Islet of Langerhans (tissue), 1 donor: ENCODE measurements at regions not wholly inside any gene's neighbourhood (a gene's known extent, or its start where the extent isn't known, plus 50 kb on each side); places are given as distances from the start of the nearest gene placed in this dataset.
A peak's percentile ranks its signal among the peaks of the same experiment; 100 is the strongest.

Source experiments
- FAIRE-seq: peaks from one replicate; lab custom pipeline; 2011; peaks lifted over from hg19 to GRCh38; lab: Jason Lieb, UNC

- FAIRE-seq = no peak
Observed at GRCh38 chr3:150216866-150217600, 191.1 kb upstream of the TSC22D2 start.

GRCh38 chr3:150216041-150216811 lies 191.9 kb upstream of the TSC22D2 start:
- no peak for FAIRE-seq

DNA sequence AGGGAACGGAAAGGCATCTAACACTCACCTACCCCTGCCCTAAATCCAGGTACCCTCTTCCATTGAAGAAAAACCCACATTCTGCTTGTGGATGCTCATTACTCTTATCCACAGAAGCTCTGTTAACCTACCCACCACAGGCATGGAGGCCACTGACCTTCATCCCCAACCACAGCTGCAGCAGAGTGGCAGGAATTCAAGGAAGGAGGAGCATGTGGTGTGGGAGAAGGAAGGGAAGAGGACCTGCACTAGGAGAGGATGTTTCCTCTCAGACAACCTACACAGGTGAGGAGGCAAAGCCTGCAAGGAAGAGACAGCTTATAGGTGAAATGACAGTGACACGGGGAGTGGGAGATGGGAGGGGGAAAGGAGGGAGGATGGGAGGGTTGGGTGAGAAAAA lies 192.5 kb upstream of the TSC22D2 start:
- no peak for FAIRE-seq

DNA sequence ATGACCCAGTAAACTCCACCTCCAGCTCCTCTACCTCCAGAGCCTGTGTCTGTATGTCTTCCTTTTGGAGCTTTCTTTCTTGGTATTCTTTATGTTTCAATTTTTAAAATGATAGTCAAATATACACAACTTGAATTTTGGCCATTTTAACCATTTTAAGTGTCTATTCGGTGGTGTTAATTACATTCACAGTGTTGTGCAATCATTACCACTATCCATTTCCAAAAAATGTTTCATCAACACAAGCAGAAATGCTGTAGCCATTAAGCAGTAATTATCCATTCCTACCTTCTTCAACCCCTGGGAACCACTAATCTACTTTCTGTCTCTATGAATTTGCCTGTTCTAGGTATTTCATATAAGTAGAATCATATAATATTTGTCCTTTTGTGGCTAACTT lies 194.5 kb upstream of the TSC22D2 start:
- no peak for FAIRE-seq

GRCh38 chr3:150210461-150211110 lies 197.5 kb upstream of the TSC22D2 start:
- no peak for FAIRE-seq

DNA sequence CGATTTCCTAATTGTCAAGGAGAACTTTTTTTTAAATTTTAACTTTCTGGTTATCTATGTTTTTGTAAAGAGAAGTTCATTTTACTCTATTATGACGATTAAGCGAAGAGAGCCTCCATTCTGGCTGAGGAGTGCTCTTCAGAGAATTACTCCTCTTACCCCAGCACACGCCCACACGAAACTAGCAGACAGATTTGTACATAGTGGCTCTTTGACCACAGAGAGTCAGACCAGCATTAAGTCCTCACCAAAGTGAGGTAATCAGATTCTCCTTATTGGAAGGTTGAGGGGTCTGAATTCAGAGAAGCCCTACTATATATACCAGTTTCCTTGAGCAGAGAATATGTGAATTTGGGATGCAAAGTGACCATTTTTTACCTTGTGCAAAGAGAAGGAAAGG lies 204.8 kb upstream of the TSC22D2 start:
- no peak for FAIRE-seq

GRCh38 chr3:150202711-150203110 lies 205.4 kb upstream of the TSC22D2 start:
- FAIRE-seq = no peak

GRCh38 chr3:150194957-150195356 lies 213.1 kb upstream of the TSC22D2 start:
- no peak for FAIRE-seq

DNA sequence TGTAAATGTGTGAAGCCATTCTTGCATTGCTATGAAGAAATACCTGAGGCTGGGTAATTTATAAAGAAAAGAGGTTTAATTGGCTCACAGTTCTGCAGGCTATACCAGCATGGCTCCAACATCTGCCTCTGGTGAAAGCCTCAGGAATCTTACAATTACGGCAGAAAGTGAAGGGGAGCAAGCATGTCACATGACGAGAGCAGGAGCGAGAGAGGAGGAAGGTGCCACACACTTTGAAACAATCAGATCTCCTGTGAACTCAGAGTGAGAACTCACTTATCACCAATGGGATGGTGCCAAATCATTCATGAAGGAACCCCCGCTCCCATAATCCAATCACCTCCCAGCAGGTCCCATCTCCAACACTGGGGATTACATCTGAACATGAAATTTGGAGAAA lies 213.6 kb upstream of the TSC22D2 start:
- FAIRE-seq = no peak

DNA sequence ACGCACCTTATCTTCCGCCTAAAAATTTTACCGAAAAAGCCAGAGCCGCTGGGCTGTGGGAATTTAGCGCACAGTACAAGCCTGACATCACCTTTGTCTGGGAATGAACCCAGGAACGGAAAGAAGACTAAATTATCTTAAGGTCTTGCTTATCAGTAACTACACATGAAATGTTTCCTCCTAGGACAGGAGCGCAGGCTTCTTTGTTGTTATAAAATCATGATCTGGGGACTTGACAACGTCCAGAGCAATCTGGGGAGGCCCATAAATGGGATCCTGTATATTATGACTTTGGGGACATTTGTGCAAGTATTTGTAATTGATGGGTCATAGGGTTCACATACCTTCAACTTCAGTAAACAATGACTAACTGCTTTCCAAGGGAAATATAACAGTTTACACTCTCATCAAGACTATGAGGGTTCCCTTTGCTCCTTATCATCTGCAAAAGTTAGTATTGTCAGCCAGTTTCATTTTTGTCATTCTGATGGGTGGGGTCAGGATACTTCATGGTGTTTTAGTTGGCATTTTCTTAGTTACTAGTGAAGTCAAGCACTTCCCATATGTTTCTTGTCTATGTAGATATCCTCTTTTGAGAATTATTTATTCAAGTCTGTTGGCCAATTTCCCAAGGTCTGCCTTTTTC lies 213.9 kb upstream of the PFN2 start:
- peak; percentile 78 for FAIRE-seq

DNA sequence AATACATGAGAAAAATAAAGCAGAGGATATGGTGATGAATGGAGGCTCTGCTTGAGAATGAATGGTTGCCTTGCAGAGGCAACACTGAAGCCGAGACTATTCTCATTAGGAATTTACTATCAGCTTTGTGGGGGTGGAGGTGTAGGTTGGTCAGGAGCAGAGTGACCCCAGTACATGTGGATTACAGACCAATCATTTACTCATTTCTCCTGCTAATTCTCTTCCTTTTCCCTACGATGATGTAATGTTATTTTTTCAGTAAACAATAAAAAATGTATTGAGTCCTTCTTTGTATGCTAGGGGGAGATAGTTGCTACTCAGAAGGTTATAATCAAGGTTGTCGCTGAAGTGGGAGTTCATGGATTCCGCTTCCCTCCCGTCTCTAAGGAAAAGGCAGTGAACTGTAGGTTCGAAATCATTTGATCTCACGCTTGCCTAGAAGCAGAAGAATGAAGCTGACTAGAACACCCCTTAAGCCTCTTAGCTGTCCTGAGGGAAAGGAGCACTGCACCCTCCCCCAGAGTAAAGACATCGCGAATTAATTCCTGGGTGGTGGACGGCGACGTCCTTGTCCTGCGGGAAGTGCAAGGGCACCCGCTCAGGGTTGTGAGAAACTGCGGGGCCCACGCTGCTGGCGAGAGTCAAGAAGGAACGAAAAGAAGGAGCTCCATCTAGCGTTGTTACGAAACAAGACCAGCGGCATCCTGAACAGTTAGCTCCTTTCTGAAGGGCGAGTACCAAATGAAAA lies 213.2 kb upstream of the PFN2 start:
- peak; percentile 75 for FAIRE-seq

DNA sequence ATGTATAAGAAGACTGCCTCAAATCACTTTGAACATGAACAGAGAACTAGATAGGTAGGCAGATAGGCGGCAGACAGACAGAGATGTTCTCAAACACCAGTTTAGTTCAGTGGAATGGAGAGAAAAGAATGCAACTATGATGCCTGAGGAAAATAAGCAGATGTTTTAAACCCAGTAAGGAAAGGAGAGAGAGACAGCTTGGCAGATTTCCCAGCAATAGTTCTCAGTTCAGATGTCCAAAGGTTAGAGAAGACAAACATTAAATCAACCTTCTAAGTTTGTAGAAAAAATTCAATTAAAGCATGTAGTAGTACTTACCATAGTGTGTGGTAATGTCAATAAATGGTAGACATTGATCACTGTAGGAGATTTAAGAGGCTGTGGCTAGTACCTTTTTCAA lies 209.6 kb upstream of the PFN2 start:
- no peak for FAIRE-seq

- no peak for FAIRE-seq
Observed at GRCh38 chr3:150179330-150179729, 208.6 kb upstream of the PFN2 start.

- FAIRE-seq = no peak
Observed at GRCh38 chr3:150177673-150178381, 207.1 kb upstream of the PFN2 start.

GRCh38 chr3:150174179-150174578 lies 203.5 kb upstream of the PFN2 start:
- FAIRE-seq = no peak

DNA sequence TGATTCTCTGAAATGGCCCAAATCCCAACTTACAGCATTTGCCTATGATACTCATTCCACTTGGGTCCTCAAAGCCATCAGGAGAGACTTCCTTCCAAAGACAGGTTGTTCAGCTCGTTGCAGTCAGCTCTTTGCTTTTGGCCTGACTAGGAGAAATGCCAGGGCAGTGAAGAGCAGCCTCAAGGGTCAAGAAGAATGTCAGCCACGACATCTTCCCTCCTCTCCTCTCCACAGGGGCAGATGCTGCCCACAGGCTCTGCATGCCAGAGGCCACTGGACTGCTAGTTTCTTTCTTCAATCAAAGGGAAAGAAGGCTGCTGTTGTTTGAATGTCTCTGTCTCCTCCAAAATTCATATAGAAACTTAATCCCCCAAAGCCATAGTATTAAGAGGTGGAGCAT lies 201.7 kb upstream of the PFN2 start:
- FAIRE-seq = no peak

DNA sequence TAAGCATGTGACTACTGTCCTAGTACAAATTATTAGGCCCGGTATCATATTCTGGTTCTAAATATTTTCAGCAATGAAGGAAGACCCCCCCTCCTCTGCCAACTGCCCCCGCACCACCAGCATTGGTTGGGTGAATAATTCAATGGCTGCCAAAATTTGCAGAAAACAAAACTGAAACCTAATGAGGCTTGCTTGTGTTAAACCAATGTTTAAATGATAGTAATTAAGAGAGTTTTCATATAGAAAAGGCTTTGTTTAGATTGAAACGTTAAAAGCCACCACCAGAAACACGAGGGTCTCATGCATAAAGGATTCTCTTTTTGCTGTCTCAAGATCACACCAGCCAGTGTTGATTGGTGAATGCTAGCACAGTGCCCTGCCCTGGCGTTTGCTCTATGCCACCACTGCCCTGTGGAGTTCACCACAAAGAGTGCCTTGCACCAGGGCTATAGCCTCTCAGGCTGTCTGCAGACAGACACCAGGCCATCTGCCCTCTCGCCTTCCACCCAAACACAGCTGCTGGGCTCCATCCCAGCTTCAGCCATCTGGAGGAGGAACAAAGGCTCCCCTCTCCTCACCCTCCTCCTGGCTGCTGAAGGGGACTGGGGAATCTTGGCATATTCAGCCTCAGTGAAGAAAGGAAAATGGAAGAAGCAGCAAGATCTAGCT lies 200.3 kb upstream of the PFN2 start:
- FAIRE-seq = no peak

GRCh38 chr3:150169330-150169940 lies 198.7 kb upstream of the PFN2 start:
- FAIRE-seq = no peak

GRCh38 chr3:150168698-150169097 lies 198.0 kb upstream of the PFN2 start:
- FAIRE-seq = no peak

DNA sequence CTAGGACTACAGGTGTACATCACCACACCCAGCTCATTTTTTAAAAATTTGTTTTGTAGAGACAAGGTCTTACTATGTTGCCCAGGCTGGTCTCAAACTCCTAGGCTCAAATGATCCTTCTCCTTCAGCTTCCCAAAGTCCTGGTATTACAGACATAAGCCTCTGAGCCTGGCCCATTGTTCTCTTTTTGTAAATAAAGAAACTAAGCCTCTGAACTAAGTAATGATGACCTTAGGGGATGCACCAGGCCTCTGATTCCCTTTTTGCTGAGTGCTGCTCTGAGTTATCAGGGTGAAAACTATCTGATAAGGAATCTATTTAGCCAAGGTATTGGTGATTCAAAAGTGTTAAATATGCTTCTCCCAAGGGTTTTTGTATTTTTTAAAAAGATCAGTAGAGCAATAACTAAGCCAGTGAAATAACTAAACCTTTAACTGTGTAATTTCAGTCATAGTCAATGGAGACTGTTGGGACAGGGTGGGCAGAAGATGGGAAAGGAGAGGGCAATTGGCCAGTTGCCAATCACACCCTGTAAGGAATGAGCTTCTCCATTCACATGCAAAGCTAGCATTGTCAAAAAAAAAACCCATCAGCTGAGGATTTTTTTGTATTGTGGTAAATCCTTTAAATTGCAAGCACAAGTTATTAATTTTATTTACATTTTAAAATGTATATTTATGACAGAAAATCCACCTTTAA lies 194.8 kb upstream of the PFN2 start:
- FAIRE-seq = no peak
